HepG2 (cell line): ENCODE measurements at regions not wholly inside any gene's neighbourhood (a gene's known extent, or its start where the extent isn't known, plus 50 kb on each side); places are given as distances from the start of the nearest gene placed in this dataset.

Source experiments
- BHLHE40 ChIP-seq: IDR thresholded peaks from 2 replicates; pipeline ENCODE4 v1.6.1; 2011; ENCODE audit warnings: low read length, improper control_type of control experiment
- GLI4 ChIP-seq: sonication (generic); formaldehyde crosslinking; IDR thresholded peaks from 2 replicates; pipeline ENCODE4 v1.5.1; 2020; ENCODE audit warnings: missing genetic modification reagents, mild to moderate bottlenecking, moderate library complexity, borderline replicate concordance
- ISX ChIP-seq: sonication (generic); formaldehyde crosslinking; conservative IDR thresholded peaks from 2 replicates; pipeline ENCODE4 v1.5.0; 2020; ENCODE audit warnings: missing genetic modification reagents
- KDM3A ChIP-seq: IDR thresholded peaks from 2 replicates; pipeline ENCODE4 v1.6.1; 2018; ENCODE audit warnings: low read depth, missing compliant biosample characterization
- SRF ChIP-seq: IDR thresholded peaks from 2 replicates; pipeline ENCODE4 v1.6.1; 2011; ENCODE audit warnings: mild to moderate bottlenecking, low read depth, low read length, moderate library complexity
- ZBTB33 ChIP-seq: sonication (generic); formaldehyde crosslinking; IDR thresholded peaks from 2 replicates; pipeline ENCODE4 v1.4.0; 2020; ENCODE audit warnings: missing genetic modification reagents
- ZBTB38 ChIP-seq: sonication (generic); formaldehyde crosslinking; IDR thresholded peaks from 2 replicates; pipeline ENCODE4 v1.5.1; 2020; ENCODE audit warnings: mild to moderate bottlenecking, missing genetic modification reagents
- ZFP36L2 ChIP-seq: sonication (generic); formaldehyde crosslinking; IDR thresholded peaks from 2 replicates; pipeline ENCODE4 v1.4.0; 2020; ENCODE audit warnings: missing genetic modification reagents
- ZNF292 ChIP-seq: sonication (generic); formaldehyde crosslinking; IDR thresholded peaks from 2 replicates; pipeline ENCODE4 v1.8.1; 2022; ENCODE audit warnings: mild to moderate bottlenecking, low read depth, missing genetic modification reagents, borderline replicate concordance
- ZNF354B ChIP-seq: sonication (generic); formaldehyde crosslinking; IDR thresholded peaks from 2 replicates; pipeline ENCODE4 v1.8.0; 2022; ENCODE audit warnings: mild to moderate bottlenecking, missing genetic modification reagents
- ZNF383 ChIP-seq: sonication (generic); formaldehyde crosslinking; IDR thresholded peaks from 2 replicates; pipeline ENCODE4 v1.4.0; 2020; ENCODE audit warnings: missing genetic modification reagents, mild to moderate bottlenecking, borderline replicate concordance
- ZNF740 ChIP-seq: sonication (generic); formaldehyde crosslinking; IDR thresholded peaks from 2 replicates; pipeline ENCODE4 v1.4.0; 2020; ENCODE audit warnings: missing genetic modification reagents
- TF ChIP-seq, protein P1 (sequence below): sonication (generic); formaldehyde crosslinking; IDR thresholded peaks from 2 replicates; pipeline ENCODE4 v1.5.1; 2020; ENCODE audit warnings: mild to moderate bottlenecking, missing genetic modification reagents, moderate library complexity
- TF ChIP-seq, protein P2 (sequence below): IDR thresholded peaks from 2 replicates; pipeline ENCODE4 v1.6.1; 2016; ENCODE audit warnings: mild to moderate bottlenecking, missing biosample characterization, missing genetic modification reagents
- TF ChIP-seq, protein P3 (sequence below): sonication (generic); formaldehyde crosslinking; IDR thresholded peaks from 2 replicates; pipeline ENCODE4 v1.9.0; 2021; ENCODE audit warnings: missing genetic modification reagents, mild to moderate bottlenecking, borderline replicate concordance
- TF ChIP-seq, protein P4 (sequence below): sonication (generic); formaldehyde crosslinking; IDR thresholded peaks from 2 replicates; pipeline ENCODE4 v1.4.0; 2020; ENCODE audit warnings: missing genetic modification reagents

DNA sequence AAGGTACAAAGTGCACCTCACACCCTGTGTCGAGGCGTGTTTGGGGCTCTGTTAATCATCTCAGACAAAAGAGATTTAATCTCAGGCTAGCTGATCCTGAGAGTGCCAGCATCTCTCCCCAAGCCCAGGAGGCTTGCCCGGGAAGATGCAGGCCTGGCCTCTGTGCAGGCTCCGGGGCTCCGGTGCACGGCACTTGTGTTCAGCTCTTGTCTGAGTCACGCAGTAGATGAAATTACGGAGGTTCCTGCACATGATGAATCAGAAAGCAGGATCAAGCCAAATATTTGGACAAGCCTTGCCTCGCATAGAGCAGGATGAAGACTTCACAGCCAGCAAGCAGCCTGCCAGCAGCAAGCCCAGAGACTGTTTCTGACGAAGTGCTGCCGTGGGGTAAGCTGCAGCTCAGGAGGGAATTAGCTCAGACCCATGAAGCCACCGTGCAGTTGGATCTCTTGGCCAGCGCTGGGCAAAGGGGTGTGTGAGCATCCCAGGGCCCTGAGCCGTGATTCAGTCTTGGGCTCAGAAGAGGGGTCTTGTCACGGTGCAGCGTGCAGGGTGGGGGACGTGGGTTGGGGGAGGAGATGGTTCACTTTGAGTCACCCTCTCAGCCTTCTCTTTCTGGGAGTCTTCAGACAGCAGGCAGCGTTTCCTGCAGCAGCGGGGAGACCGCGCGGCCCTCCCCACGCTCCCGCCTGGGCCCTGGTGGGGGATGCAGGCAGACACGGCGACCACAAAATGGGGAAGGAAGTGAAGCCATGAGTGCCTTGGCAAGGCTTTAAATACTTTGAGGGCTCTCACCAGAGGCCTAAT lies 89.2 kb upstream of the MEF2A start (continued):
- TF ChIP-seq, protein P1, sequence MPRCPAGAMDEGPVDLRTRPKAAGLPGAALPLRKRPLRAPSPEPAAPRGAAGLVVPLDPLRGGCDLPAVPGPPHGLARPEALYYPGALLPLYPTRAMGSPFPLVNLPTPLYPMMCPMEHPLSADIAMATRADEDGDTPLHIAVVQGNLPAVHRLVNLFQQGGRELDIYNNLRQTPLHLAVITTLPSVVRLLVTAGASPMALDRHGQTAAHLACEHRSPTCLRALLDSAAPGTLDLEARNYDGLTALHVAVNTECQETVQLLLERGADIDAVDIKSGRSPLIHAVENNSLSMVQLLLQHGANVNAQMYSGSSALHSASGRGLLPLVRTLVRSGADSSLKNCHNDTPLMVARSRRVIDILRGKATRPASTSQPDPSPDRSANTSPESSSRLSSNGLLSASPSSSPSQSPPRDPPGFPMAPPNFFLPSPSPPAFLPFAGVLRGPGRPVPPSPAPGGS = no peak
- TF ChIP-seq ZBTB33 (CRISPR knock-in tag) = peak; percentile 53; the same call in 1 of the 2 replicates
- TF ChIP-seq ZNF383 (CRISPR knock-in tag) = no peak
- no peak for TF ChIP-seq ZBTB38 (CRISPR knock-in tag)
- no peak for TF ChIP-seq ISX (CRISPR knock-in tag)
- TF ChIP-seq GLI4 = no peak
- no peak for TF ChIP-seq ZFP36L2 (CRISPR knock-in tag)
- 0 out of 2 replicates have a peak, but pooled peaks have one; percentile 23 for TF ChIP-seq KDM3A (CRISPR knock-in tag)
- TF ChIP-seq ZNF740 (CRISPR knock-in tag) = no peak
- TF ChIP-seq, protein P2, sequence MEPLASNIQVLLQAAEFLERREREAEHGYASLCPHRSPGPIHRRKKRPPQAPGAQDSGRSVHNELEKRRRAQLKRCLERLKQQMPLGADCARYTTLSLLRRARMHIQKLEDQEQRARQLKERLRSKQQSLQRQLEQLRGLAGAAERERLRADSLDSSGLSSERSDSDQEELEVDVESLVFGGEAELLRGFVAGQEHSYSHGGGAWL (CRISPR knock-in tag) = no peak
- TF ChIP-seq BHLHE40 = peak; percentile 24; the same call in 1 of the 2 replicates
- no peak for TF ChIP-seq ZNF354B
- TF ChIP-seq, protein P3, sequence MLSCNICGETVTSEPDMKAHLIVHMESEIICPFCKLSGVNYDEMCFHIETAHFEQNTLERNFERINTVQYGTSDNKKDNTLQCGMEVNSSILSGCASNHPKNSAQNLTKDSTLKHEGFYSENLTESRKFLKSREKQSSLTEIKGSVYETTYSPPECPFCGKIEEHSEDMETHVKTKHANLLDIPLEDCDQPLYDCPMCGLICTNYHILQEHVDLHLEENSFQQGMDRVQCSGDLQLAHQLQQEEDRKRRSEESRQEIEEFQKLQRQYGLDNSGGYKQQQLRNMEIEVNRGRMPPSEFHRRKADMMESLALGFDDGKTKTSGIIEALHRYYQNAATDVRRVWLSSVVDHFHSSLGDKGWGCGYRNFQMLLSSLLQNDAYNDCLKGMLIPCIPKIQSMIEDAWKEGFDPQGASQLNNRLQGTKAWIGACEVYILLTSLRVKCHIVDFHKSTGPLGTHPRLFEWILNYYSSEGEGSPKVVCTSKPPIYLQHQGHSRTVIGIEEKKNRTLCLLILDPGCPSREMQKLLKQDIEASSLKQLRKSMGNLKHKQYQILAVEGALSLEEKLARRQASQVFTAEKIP (CRISPR knock-in tag) = no peak
- TF ChIP-seq, protein P4, sequence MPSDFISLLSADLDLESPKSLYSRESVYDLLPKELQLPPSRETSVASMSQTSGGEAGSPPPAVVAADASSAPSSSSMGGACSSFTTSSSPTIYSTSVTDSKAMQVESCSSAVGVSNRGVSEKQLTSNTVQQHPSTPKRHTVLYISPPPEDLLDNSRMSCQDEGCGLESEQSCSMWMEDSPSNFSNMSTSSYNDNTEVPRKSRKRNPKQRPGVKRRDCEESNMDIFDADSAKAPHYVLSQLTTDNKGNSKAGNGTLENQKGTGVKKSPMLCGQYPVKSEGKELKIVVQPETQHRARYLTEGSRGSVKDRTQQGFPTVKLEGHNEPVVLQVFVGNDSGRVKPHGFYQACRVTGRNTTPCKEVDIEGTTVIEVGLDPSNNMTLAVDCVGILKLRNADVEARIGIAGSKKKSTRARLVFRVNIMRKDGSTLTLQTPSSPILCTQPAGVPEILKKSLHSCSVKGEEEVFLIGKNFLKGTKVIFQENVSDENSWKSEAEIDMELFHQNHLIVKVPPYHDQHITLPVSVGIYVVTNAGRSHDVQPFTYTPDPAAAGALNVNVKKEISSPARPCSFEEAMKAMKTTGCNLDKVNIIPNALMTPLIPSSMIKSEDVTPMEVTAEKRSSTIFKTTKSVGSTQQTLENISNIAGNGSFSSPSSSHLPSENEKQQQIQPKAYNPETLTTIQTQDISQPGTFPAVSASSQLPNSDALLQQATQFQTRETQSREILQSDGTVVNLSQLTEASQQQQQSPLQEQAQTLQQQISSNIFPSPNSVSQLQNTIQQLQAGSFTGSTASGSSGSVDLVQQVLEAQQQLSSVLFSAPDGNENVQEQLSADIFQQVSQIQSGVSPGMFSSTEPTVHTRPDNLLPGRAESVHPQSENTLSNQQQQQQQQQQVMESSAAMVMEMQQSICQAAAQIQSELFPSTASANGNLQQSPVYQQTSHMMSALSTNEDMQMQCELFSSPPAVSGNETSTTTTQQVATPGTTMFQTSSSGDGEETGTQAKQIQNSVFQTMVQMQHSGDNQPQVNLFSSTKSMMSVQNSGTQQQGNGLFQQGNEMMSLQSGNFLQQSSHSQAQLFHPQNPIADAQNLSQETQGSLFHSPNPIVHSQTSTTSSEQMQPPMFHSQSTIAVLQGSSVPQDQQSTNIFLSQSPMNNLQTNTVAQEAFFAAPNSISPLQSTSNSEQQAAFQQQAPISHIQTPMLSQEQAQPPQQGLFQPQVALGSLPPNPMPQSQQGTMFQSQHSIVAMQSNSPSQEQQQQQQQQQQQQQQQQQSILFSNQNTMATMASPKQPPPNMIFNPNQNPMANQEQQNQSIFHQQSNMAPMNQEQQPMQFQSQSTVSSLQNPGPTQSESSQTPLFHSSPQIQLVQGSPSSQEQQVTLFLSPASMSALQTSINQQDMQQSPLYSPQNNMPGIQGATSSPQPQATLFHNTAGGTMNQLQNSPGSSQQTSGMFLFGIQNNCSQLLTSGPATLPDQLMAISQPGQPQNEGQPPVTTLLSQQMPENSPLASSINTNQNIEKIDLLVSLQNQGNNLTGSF (CRISPR knock-in tag) = no peak
- no peak for TF ChIP-seq SRF
- no peak; the same call in 1 of the 2 replicates for TF ChIP-seq ZNF292 (CRISPR knock-in tag)
